ENCODE measurements at regions not wholly inside any gene's neighbourhood (a gene's known extent, or its start where the extent isn't known, plus 50 kb on each side); places are given as distances from the start of the nearest gene placed in this dataset.

DNA sequence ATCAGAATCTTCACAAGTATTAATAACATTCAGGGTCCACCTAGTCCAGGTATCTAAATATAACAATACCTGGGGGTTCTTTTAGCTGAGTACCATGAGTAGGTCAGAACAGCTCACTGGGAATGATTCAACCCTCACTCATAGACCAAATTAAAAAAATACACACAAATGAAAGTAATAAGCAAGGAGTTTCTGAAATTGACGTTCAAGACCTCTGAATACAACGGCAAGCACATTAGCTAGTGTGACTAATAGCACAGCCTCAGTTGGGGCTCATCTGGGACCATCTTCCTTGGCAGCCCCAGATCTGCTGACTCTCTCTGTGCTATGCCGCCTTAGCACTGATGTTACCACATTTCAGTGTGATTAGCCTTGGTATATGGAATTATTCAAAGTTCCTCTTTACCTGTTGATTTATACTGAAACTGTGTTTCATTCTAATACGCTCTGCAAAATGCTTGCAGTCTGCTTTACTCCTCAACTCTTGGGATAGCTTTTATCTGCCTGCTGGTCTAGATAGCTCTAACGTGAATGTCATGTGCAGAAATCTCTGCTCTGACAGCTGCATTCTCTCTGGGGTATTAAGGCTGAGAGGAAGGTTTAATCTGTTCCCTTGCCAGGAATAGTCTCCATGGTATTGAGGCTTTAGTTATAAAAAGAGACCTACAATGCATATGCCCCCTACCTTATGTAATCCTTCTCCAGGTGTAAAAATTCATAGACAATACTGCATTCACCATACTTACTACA lies 153.3 kb downstream of the METTL4 start:
- Mint-ChIP-seq H3K27ac (no peak overlapping the region), H3K4me1 (no peaks in the 10 kb centered on the region), H3K36me3 (no peaks in the 10 kb centered on the region), H3K4me3 (no peak overlapping the region), H3K27me3 (peaks cover 12 to 29% (median 15%) of the 10 kb centered on the region in 3 donors), H3K9me3 (no peaks in the 10 kb centered on the region)
- DNase-seq, result no peak
- ATAC-seq (ENCODE audit: low read depth in 2 of 2), result no peak

DNA sequence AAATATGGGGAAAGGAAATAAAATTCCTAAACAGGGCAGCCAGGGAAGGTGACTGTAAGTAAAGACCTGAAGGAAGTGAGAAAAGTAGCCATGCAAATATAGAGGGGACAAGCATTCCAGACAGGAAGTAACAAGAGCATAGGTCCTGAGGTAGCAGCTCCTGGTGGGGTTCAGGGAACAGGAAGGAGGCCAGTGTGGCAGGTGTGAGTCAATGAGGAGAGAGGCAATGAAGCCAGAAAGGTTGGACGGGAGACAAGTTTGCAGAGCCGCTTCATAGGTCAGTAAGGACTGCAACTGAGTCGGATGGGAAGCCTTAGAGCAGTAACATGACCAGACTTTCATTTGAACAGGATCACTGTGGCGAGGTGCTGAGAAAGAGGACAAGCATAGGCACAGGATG lies 150.9 kb downstream of the METTL4 start:
- H3K36me3 Mint-ChIP-seq, result no peaks in the 10 kb centered on the region
- no peak overlapping the region for H3K4me3 Mint-ChIP-seq
- no peak for DNase-seq
- peaks cover 12 to 32% (median 15%) of the 10 kb centered on the region in 3 donors for H3K27me3 Mint-ChIP-seq
- peaks cover 0 to under 1% (median 0%) of the 10 kb centered on the region in 7 donors for H3K9me3 Mint-ChIP-seq
- no peak for ATAC-seq (ENCODE audit: low read depth in 2 of 2)
- H3K4me1 Mint-ChIP-seq, result no peaks in the 10 kb centered on the region
- no peak overlapping the region for H3K27ac Mint-ChIP-seq

DNA sequence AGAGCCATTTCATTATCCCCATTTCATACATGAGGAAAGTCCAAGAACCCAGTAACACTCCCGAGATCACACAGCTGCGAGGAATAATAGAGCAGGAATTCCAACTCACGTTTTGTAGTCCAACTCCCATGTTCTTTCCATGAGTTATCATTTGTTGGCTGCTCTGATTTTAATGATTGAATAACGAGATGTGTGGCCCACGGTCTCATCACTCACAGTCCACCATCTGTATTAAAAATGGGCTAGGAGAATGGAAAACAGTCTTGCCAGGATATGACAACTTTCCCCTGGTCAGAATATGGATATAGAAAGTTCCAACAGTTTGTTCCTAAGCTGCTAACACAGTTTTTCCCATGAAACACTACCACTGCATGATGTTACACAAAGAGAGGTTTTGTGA lies 147.5 kb downstream of the METTL4 start:
- ATAC-seq (ENCODE audit: low read depth in 2 of 2) (no peak), DNase-seq (no peak)
- H3K27me3 Mint-ChIP-seq, result peaks cover 5 to 27% (median 15%) of the 10 kb centered on the region in 3 donors
- peaks cover 0 to 11% (median 5%) of the 10 kb centered on the region in 7 donors for H3K9me3 Mint-ChIP-seq
- no peak overlapping the region for H3K27ac Mint-ChIP-seq
- peaks cover 0 to 5% of the 10 kb centered on the region in 2 donors for H3K36me3 Mint-ChIP-seq
- no peaks in the 10 kb centered on the region for H3K4me1 Mint-ChIP-seq
- no peak overlapping the region for H3K4me3 Mint-ChIP-seq

DNA sequence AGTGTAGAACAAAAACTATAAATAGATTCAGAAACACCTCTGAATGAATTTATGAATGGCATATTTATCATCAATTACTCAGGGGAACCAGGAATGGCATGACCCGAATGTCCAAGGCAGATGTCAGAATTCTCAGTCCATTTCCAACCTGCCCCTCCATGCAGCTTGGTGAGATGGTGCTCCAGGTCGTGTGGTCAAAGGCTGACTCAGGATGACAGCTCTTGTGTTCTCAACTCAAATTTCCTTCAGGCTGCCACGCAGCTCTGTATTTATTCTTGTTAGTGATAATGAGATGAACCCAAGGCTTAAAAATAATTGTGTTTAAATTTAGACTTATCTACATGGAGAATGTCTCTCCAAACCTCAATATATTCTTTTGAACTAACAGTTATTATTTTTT lies 146.9 kb downstream of the METTL4 start:
- no peak overlapping the region for H3K27ac Mint-ChIP-seq
- no peaks in the 10 kb centered on the region for H3K4me1 Mint-ChIP-seq
- no peak for ATAC-seq (ENCODE audit: low read depth in 2 of 2)
- peaks cover 0 to 5% of the 10 kb centered on the region in 2 donors for H3K36me3 Mint-ChIP-seq
- H3K4me3 Mint-ChIP-seq, result no peak overlapping the region
- H3K9me3 Mint-ChIP-seq, result peaks cover 0 to 11% (median 5%) of the 10 kb centered on the region in 7 donors
- no peak for DNase-seq
- peaks cover 5 to 27% (median 15%) of the 10 kb centered on the region in 3 donors for H3K27me3 Mint-ChIP-seq

GRCh38 chr18:2425426-2426317 lies 145.6 kb downstream of the METTL4 start:
- H3K27me3 Mint-ChIP-seq, result peaks cover 5 to 17% (median 6%) of the 10 kb centered on the region in 3 donors
- ATAC-seq (ENCODE audit: low read depth in 2 of 2) (no peak), DNase-seq (no peak)
- H3K36me3 Mint-ChIP-seq, result peaks cover 0 to 5% of the 10 kb centered on the region in 2 donors
- H3K27ac Mint-ChIP-seq, result no peak overlapping the region
- H3K9me3 Mint-ChIP-seq, result peaks cover 7 to 21% (median 10%) of the 10 kb centered on the region in 7 donors
- H3K4me3 Mint-ChIP-seq, result no peak overlapping the region
- no peaks in the 10 kb centered on the region for H3K4me1 Mint-ChIP-seq

DNA sequence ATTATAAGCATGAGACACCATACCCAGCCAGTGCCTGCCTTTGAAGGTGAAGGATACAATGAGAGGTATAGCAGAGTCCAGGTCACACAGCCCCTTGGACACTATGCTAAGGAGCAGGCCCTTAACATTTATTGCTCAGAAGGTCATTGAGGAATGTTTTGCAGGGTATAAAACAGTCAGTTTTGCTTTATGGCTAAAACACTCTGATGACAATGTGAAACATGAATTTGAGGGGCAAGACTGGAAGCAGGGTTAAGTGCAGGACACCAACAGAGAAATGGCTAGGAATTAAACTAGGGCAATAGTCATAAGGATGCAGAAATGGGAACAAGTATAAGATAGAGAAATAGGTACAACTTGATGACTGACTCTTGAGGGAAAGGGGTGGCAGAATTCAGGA lies 141.1 kb downstream of the METTL4 start:
- H3K27me3 Mint-ChIP-seq, result peaks cover 4 to 12% (median 7%) of the 10 kb centered on the region in 3 donors
- peaks cover 7 to 23% (median 12%) of the 10 kb centered on the region in 7 donors for H3K9me3 Mint-ChIP-seq
- H3K4me3 Mint-ChIP-seq, result no peak overlapping the region
- H3K36me3 Mint-ChIP-seq, result peaks cover 0 to 5% of the 10 kb centered on the region in 2 donors
- no peak overlapping the region for H3K27ac Mint-ChIP-seq
- H3K4me1 Mint-ChIP-seq, result no peaks in the 10 kb centered on the region
- no peak for DNase-seq
- no peak for ATAC-seq (ENCODE audit: low read depth in 2 of 2)

GRCh38 chr18:2431806-2432205 lies 139.5 kb downstream of the METTL4 start:
- Mint-ChIP-seq H3K36me3 (no peaks in the 10 kb centered on the region), H3K9me3 (peaks cover 4 to 16% (median 10%) of the 10 kb centered on the region in 7 donors), H3K4me1 (no peaks in the 10 kb centered on the region), H3K27ac (no peak overlapping the region), H3K4me3 (no peak overlapping the region), H3K27me3 (peaks cover 11 to 16% (median 15%) of the 10 kb centered on the region in 3 donors)
- DNase-seq (no peak), ATAC-seq (ENCODE audit: low read depth in 2 of 2) (no peak)

- Mint-ChIP-seq H3K4me1 (no peaks in the 10 kb centered on the region), H3K27ac (no peak overlapping the region), H3K9me3 (peaks cover 4 to 15% (median 10%) of the 10 kb centered on the region in 7 donors), H3K27me3 (peaks cover 11 to 16% (median 15%) of the 10 kb centered on the region in 3 donors), H3K36me3 (no peaks in the 10 kb centered on the region), H3K4me3 (no peak overlapping the region)
- no peak for DNase-seq
- ATAC-seq (ENCODE audit: low read depth in 2 of 2), result no peak
These were observed 137.9 kb downstream of the METTL4 start for GRCh38 chr18:2433366-2433765.

DNA sequence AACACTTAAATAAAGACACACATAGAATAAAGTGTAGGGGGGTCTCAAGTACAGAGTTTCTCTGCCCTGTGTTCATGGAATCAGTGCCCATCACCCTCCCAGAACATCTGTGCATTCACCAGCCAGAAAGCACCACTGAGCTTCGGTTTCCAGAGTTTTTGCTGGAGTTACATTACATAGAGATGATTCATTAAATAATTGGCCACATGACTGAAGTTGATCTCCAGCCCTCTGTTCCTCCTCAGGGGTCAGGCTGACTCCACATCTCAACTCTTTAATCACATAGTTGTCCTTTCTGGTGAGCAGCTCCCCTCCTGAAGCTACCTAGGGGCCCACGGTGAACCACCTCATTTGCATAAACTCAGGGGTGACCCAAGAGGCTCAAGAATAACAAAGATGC lies 129.8 kb downstream of the METTL4 start:
- no peak overlapping the region for H3K4me3 Mint-ChIP-seq
- H3K9me3 Mint-ChIP-seq, result peaks cover 0 to 21% (median 3%) of the 10 kb centered on the region in 7 donors
- DNase-seq, result no peak
- H3K27ac Mint-ChIP-seq, result peak overlapping the region in 1 of 6 donors; percentile 39
- no peak for ATAC-seq (ENCODE audit: low read depth in 2 of 2)
- H3K36me3 Mint-ChIP-seq, result no peaks in the 10 kb centered on the region
- peaks cover 0 to 12% (median 0%) of the 10 kb centered on the region in 3 donors for H3K27me3 Mint-ChIP-seq
- no peaks in the 10 kb centered on the region for H3K4me1 Mint-ChIP-seq

- H3K4me1 Mint-ChIP-seq, result no peaks in the 10 kb centered on the region
- DNase-seq (no peak), ATAC-seq (ENCODE audit: low read depth in 2 of 2) (no peak)
- peaks cover 0 to 12% (median 0%) of the 10 kb centered on the region in 3 donors for H3K27me3 Mint-ChIP-seq
- H3K27ac Mint-ChIP-seq, result no peak overlapping the region
- peaks cover 0 to 21% (median 3%) of the 10 kb centered on the region in 7 donors for H3K9me3 Mint-ChIP-seq
- H3K36me3 Mint-ChIP-seq, result no peaks in the 10 kb centered on the region
- no peak overlapping the region for H3K4me3 Mint-ChIP-seq
These were observed 129.3 kb downstream of the METTL4 start for GRCh38 chr18:2442006-2442405.

- peaks cover 0 to 12% (median 0%) of the 10 kb centered on the region in 3 donors for H3K27me3 Mint-ChIP-seq
- H3K27ac Mint-ChIP-seq, result no peak overlapping the region
- DNase-seq (no peak), ATAC-seq (ENCODE audit: low read depth in 2 of 2) (no peak)
- no peaks in the 10 kb centered on the region for H3K36me3 Mint-ChIP-seq
- peaks cover 0 to 21% (median 3%) of the 10 kb centered on the region in 7 donors for H3K9me3 Mint-ChIP-seq
- H3K4me3 Mint-ChIP-seq, result no peak overlapping the region
- no peaks in the 10 kb centered on the region for H3K4me1 Mint-ChIP-seq
These were observed 128.5 kb downstream of the METTL4 start for GRCh38 chr18:2442726-2443275.

GRCh38 chr18:2444201-2444875 lies 127.0 kb downstream of the METTL4 start:
- no peak for ATAC-seq (ENCODE audit: low read depth in 2 of 2)
- Mint-ChIP-seq H3K4me3 (no peak overlapping the region), H3K36me3 (no peaks in the 10 kb centered on the region), H3K4me1 (no peaks in the 10 kb centered on the region), H3K27ac (no peak overlapping the region), H3K9me3 (peaks cover 0 to 21% (median 3%) of the 10 kb centered on the region in 7 donors), H3K27me3 (peaks cover 0 to 12% (median 0%) of the 10 kb centered on the region in 3 donors)
- no peak for DNase-seq

- peaks cover 0 to 8% (median 4%) of the 10 kb centered on the region in 3 donors for H3K27me3 Mint-ChIP-seq
- no peak for DNase-seq
- no peak for ATAC-seq (ENCODE audit: low read depth in 2 of 2)
- no peak overlapping the region for H3K27ac Mint-ChIP-seq
- no peak overlapping the region for H3K4me3 Mint-ChIP-seq
- H3K4me1 Mint-ChIP-seq, result peaks cover 0 to 3% (median 0%) of the 10 kb centered on the region in 3 donors
- no peaks in the 10 kb centered on the region for H3K9me3 Mint-ChIP-seq
- H3K36me3 Mint-ChIP-seq, result no peaks in the 10 kb centered on the region
These were observed 122.6 kb downstream of the METTL4 start for GRCh38 chr18:2448565-2449151.

Measured in naive B cell (primary cell).